C4-2B (cell line): ENCODE measurements at regions not wholly inside any gene's neighbourhood (a gene's known extent, or its start where the extent isn't known, plus 50 kb on each side); places are given as distances from the start of the nearest gene placed in this dataset.

Experiments
- CTCF ChIP-seq: fragments of 450-650 bp; conservative IDR thresholded peaks from 2 replicates; pipeline ENCODE4 v1.5.1; 2017; ENCODE audit warnings: mild to moderate bottlenecking
- ZFX ChIP-seq: fragments of 450-650 bp; IDR thresholded peaks from 2 replicates; pipeline ENCODE4 v1.6.1; 2017

- TF ChIP-seq CTCF (no peak), ZFX (no peak)
Observed at GRCh38 chr18:8933714-8934284, 168.7 kb upstream of the NDUFV2 start.
